Liver (tissue), 8 donors: ENCODE measurements at regions not wholly inside any gene's neighbourhood (a gene's known extent, or its start where the extent isn't known, plus 50 kb on each side); places are given as distances from the start of the nearest gene placed in this dataset.

Experiments used
- DNase-seq: peaks from one replicate; pipeline ENCODE4 v3.0.0-alpha.2; 2017; ENCODE audit warnings: low spot score
- H3K27ac ChIP-seq, 2 donors: one replicate each; pipeline ENCODE4 v1.7.0; 2013; ENCODE audit warnings: inconsistent platforms in 2 of 2, low read length in 2 of 2, control low read depth in 1 of 2, low read depth in 1 of 2, mild to moderate bottlenecking in 1 of 2
- H3K27me3 ChIP-seq, 4 donors: one replicate each; pipeline versions ENCODE4 v1.6.1 to v1.7.0; 2013; ENCODE audit warnings: low read length in 3 of 4, inconsistent platforms in 1 of 4, mild to moderate bottlenecking in 1 of 4, moderate library complexity in 1 of 4; ENCODE audit not compliant: control insufficient read depth in 4 of 4, insufficient read depth in 4 of 4
- H3K36me3 ChIP-seq, 4 donors: one replicate each; pipeline versions ENCODE4 v1.6.1 to v1.7.0; 2013; ENCODE audit warnings: low read length in 3 of 4, mild to moderate bottlenecking in 3 of 4, low read depth in 1 of 4, moderate library complexity in 1 of 4; ENCODE audit not compliant: control insufficient read depth in 4 of 4, insufficient read depth in 3 of 4
- H3K4me1 ChIP-seq, 4 donors: one replicate each; pipeline versions ENCODE4 v1.6.1 to v1.7.0; 2013; ENCODE audit warnings: low read length in 3 of 4, mild to moderate bottlenecking in 3 of 4, moderate library complexity in 1 of 4; ENCODE audit not compliant: control insufficient read depth in 4 of 4, insufficient read depth in 4 of 4
- H3K4me3 ChIP-seq, 3 donors: one replicate each; pipeline versions ENCODE4 v1.6.1 to v1.7.0; 2013; ENCODE audit warnings: low read length in 3 of 3, control low read depth in 1 of 3, low read depth in 1 of 3, mild to moderate bottlenecking in 1 of 3
- H3K9ac ChIP-seq, 2 donors: one replicate each; pipeline ENCODE4 v1.7.0; 2013; ENCODE audit warnings: low read length in 2 of 2, mild to moderate bottlenecking in 2 of 2, moderate library complexity in 2 of 2, control low read depth in 1 of 2, low read depth in 1 of 2
- H3K9me3 ChIP-seq, 4 donors: one replicate each; pipeline versions ENCODE4 v1.6.1 to v1.7.0; 2013; ENCODE audit warnings: low read length in 3 of 4; ENCODE audit not compliant: control insufficient read depth in 4 of 4
- EGR1 ChIP-seq, 2 donors: IDR thresholded peaks; 2 replicates each; pipeline ENCODE4 v1.6.1; 2016 to 2018; ENCODE audit warnings: antibody characterized with exemption in 2 of 2, low read depth in 2 of 2
- FOXA1 ChIP-seq: IDR thresholded peaks from 2 replicates; pipeline ENCODE4 v1.6.1; 2016; ENCODE audit warnings: antibody characterized with exemption
- FOXA2 ChIP-seq: IDR thresholded peaks from 2 replicates; pipeline ENCODE4 v1.6.1; 2016; ENCODE audit warnings: antibody characterized with exemption
- GABPA ChIP-seq, 2 donors: IDR thresholded peaks in 1 of 2; conservative IDR thresholded peaks in 1 of 2; 2 replicates each; pipeline ENCODE4 v1.6.1; 2016; ENCODE audit warnings: antibody characterized with exemption in 2 of 2, mild to moderate bottlenecking in 1 of 2, moderate library complexity in 1 of 2
- HNF4A ChIP-seq, 2 donors: conservative IDR thresholded peaks; 2 replicates each; pipeline ENCODE4 v1.6.1; 2016; ENCODE audit warnings: antibody characterized with exemption in 2 of 2, mild to moderate bottlenecking in 2 of 2
- HNF4G ChIP-seq: IDR thresholded peaks from 2 replicates; pipeline ENCODE4 v1.6.1; 2016; ENCODE audit warnings: antibody characterized with exemption
- JUND ChIP-seq, 2 donors: IDR thresholded peaks; 2 replicates each; pipeline ENCODE4 v1.6.1; 2016; ENCODE audit warnings: antibody characterized with exemption in 2 of 2
- MAX ChIP-seq: IDR thresholded peaks from 2 replicates; pipeline ENCODE4 v1.6.1; 2016; ENCODE audit warnings: antibody characterized with exemption
- NR2F2 ChIP-seq: IDR thresholded peaks from 2 replicates; pipeline ENCODE4 v1.6.1; 2016; ENCODE audit warnings: antibody characterized with exemption
- RAD21 ChIP-seq, 2 donors: IDR thresholded peaks; 2 replicates each; pipeline ENCODE4 v1.6.1; 2016; ENCODE audit warnings: antibody characterized with exemption in 2 of 2, mild to moderate bottlenecking in 2 of 2
- RXRA ChIP-seq, 2 donors: IDR thresholded peaks; 2 replicates each; pipeline ENCODE4 v1.6.1; 2017 to 2018; ENCODE audit warnings: antibody characterized with exemption in 2 of 2, mild to moderate bottlenecking in 1 of 2
- SP1 ChIP-seq: IDR thresholded peaks from 2 replicates; pipeline ENCODE4 v1.6.1; 2018; ENCODE audit warnings: antibody characterized with exemption, mild to moderate bottlenecking
- TAF1 ChIP-seq: conservative IDR thresholded peaks from 2 replicates; pipeline ENCODE4 v1.6.1; 2016; ENCODE audit warnings: antibody characterized with exemption, mild to moderate bottlenecking
- YY1 ChIP-seq: IDR thresholded peaks from 2 replicates; pipeline ENCODE4 v1.6.1; 2016; ENCODE audit warnings: antibody characterized with exemption, mild to moderate bottlenecking
- WGBS: extraction: QIAGEN DNeasy Blood & Tissue Kit; methylation state at CpG from one replicate; pipeline ENCODE4 v1.1.7; 2013; 5-methylcytosine and 5-hydroxymethylcytosine counted together
- TF ChIP-seq, protein P1 (sequence below): fragments of 150-350 bp; IDR thresholded peaks from 2 replicates; pipeline ENCODE4 v1.5.1; 2017; ENCODE audit warnings: improper control_type of control experiment, low read depth, low read length; ENCODE audit not compliant: missing input control
- TF ChIP-seq, protein P2 (sequence below): IDR thresholded peaks from 2 replicates; pipeline ENCODE4 v1.6.1; 2016; ENCODE audit warnings: antibody characterized with exemption, mild to moderate bottlenecking
- TF ChIP-seq, protein P3 (sequence below): IDR thresholded peaks from 2 replicates; pipeline ENCODE4 v1.6.1; 2016; ENCODE audit warnings: antibody characterized with exemption
- donor health status: healthy.
- donor health status: healthy.
- donor health status: healthy.
- donor health status: healthy.
- donor health status: healthy.

DNA sequence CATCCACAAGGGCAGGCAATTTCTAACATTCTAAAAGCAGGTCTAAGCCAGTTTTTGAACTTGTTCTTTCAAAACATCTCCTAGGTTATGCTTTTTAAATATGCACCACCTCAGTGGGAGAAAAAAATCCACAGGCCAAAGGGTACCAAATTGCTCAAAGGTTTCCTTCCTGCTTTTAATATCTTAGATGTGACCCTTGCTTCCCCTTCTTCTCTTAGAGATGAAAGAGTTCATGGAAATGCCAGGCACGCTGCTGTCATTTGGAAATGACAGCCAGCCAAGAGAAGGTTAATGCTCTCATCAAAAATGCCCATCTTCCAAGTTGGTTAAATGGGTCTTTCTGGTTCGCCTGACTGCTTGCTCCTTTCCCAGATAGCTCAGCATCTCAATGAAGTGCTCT, 497.1 kb downstream of the CD83 start:
- Histone ChIP-seq H3K27me3 (no peaks in the 10 kb centered on the region), H3K9ac (no peak overlapping the region), H3K9me3 (peaks cover 0 to 7% (median 1%) of the 10 kb centered on the region in 4 donors), H3K4me3 (no peak overlapping the region), H3K27ac (no peak overlapping the region), H3K36me3 (no peaks in the 10 kb centered on the region), H3K4me1 (no peaks in the 10 kb centered on the region)
- WGBS, result 82% methylated on average over 2 of the region's 2 CpGs
- DNase-seq, result no peak
- TF ChIP-seq EGR1 (IDR thresholded peaks at IDR 0.05; ENCODE audit: low read depth in 2 of 2), result no peak
- TF ChIP-seq, protein P1, sequence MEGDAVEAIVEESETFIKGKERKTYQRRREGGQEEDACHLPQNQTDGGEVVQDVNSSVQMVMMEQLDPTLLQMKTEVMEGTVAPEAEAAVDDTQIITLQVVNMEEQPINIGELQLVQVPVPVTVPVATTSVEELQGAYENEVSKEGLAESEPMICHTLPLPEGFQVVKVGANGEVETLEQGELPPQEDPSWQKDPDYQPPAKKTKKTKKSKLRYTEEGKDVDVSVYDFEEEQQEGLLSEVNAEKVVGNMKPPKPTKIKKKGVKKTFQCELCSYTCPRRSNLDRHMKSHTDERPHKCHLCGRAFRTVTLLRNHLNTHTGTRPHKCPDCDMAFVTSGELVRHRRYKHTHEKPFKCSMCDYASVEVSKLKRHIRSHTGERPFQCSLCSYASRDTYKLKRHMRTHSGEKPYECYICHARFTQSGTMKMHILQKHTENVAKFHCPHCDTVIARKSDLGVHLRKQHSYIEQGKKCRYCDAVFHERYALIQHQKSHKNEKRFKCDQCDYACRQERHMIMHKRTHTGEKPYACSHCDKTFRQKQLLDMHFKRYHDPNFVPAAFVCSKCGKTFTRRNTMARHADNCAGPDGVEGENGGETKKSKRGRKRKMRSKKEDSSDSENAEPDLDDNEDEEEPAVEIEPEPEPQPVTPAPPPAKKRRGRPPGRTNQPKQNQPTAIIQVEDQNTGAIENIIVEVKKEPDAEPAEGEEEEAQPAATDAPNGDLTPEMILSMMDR, result no peak
- TF ChIP-seq NR2F2, result no peak
- TF ChIP-seq, protein P2, sequence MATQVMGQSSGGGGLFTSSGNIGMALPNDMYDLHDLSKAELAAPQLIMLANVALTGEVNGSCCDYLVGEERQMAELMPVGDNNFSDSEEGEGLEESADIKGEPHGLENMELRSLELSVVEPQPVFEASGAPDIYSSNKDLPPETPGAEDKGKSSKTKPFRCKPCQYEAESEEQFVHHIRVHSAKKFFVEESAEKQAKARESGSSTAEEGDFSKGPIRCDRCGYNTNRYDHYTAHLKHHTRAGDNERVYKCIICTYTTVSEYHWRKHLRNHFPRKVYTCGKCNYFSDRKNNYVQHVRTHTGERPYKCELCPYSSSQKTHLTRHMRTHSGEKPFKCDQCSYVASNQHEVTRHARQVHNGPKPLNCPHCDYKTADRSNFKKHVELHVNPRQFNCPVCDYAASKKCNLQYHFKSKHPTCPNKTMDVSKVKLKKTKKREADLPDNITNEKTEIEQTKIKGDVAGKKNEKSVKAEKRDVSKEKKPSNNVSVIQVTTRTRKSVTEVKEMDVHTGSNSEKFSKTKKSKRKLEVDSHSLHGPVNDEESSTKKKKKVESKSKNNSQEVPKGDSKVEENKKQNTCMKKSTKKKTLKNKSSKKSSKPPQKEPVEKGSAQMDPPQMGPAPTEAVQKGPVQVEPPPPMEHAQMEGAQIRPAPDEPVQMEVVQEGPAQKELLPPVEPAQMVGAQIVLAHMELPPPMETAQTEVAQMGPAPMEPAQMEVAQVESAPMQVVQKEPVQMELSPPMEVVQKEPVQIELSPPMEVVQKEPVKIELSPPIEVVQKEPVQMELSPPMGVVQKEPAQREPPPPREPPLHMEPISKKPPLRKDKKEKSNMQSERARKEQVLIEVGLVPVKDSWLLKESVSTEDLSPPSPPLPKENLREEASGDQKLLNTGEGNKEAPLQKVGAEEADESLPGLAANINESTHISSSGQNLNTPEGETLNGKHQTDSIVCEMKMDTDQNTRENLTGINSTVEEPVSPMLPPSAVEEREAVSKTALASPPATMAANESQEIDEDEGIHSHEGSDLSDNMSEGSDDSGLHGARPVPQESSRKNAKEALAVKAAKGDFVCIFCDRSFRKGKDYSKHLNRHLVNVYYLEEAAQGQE, result no peak
- TF ChIP-seq RXRA (IDR thresholded peaks at IDR 0.05), result no peak
- no peak for TF ChIP-seq HNF4G
- no peak for TF ChIP-seq FOXA2
- TF ChIP-seq JUND (IDR thresholded peaks at IDR 0.05), result no peak
- no peak for TF ChIP-seq FOXA1
- TF ChIP-seq RAD21 (IDR thresholded peaks at IDR 0.05), result no peak

DNA sequence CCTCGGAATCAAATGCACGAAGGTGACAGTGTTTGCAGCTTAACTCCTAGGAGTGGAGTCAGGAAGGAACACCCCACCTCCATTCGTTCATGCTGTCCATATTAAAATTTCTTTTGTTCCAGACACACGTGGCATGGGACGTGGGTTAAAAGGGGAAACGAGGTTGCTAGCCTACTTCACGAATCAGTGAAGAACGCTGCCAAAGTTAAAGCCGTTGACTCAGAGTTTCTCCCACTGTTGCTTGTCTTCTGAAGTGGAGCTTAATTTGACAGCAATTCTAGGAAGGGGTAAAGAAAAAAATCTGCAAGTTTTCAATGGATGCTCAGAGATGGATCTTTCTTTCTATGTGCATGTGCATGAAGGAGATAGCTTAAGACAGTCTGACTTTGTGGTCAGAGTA, 499.1 kb downstream of the CD83 start:
- 86% methylated on average over 9 of the region's 9 CpGs for WGBS
- DNase-seq, result no peak

DNA sequence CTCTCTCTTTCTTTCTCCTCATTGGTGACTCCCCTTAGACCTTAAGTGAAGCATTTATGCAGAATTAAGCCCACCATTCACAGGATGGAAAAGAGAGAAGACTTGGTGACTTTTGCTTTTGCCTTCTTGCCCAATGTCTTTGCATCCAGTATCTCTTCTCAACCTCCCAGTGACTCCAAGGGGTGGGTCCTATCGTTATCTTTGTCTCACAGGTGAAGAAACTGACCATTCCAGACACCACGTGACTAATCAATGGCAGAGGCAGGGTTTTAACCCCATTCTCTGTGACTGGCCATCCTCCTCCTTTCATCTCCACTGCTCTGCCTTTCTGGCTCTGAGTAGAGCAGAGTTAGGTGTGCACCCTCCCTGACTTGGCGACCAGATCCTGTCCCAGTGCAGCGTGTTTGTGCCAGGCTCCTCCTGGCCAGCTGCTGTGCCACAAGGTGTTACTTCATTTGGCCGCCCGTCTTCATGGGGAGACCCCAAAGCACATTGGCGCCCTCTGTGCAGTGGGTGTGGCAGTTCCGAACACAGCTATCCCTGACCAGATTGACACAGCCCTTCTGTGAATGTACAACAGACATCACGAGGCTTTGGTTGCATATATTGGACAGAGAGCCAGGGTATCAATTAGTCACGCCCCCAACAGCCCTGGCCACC, 501.3 kb downstream of the CD83 start:
- Histone ChIP-seq H3K9ac (no peak overlapping the region), H3K4me3 (no peak overlapping the region), H3K27ac (no peak overlapping the region), H3K4me1 (no peaks in the 10 kb centered on the region), H3K27me3 (no peaks in the 10 kb centered on the region), H3K36me3 (no peaks in the 10 kb centered on the region), H3K9me3 (peaks cover 0 to 7% (median 1%) of the 10 kb centered on the region in 4 donors)
- no peak for TF ChIP-seq RAD21 (IDR thresholded peaks at IDR 0.05)
- TF ChIP-seq YY1, result no peak
- no peak for TF ChIP-seq MAX
- TF ChIP-seq TAF1, result no peak
- no peak for TF ChIP-seq HNF4A (conservative IDR thresholded peaks at IDR 0.05)
- no peak for TF ChIP-seq SP1
- TF ChIP-seq, protein P3, sequence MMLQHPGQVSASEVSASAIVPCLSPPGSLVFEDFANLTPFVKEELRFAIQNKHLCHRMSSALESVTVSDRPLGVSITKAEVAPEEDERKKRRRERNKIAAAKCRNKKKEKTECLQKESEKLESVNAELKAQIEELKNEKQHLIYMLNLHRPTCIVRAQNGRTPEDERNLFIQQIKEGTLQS, result no peak
- TF ChIP-seq, protein P1, result no peak
- no peak for TF ChIP-seq GABPA (IDR thresholded peaks at IDR 0.05 in 1 of 2, conservative IDR thresholded peaks at IDR 0.05 in 1 of 2)
- WGBS, result 87% methylated on average over 10 of the region's 10 CpGs
- DNase-seq, result no peak

More for the DNA sequence above, 499.1 kb downstream of the CD83 start:
- H3K9me3 ChIP-seq, result peaks cover 0 to 7% (median 1%) of the 10 kb centered on the region in 4 donors
- no peaks in the 10 kb centered on the region for H3K27me3 ChIP-seq
- no peak overlapping the region for H3K4me3 ChIP-seq
- no peaks in the 10 kb centered on the region for H3K36me3 ChIP-seq
- no peak overlapping the region for H3K9ac ChIP-seq
- H3K4me1 ChIP-seq, result no peaks in the 10 kb centered on the region
- TF ChIP-seq EGR1 (IDR thresholded peaks at IDR 0.05; ENCODE audit: low read depth in 2 of 2) (no peak), GABPA (IDR thresholded peaks at IDR 0.05 in 1 of 2, conservative IDR thresholded peaks at IDR 0.05 in 1 of 2) (no peak)
- no peak overlapping the region for H3K27ac ChIP-seq
